Kidney glomerular epithelial cell (primary cell): ENCODE measurements at regions not wholly inside any gene's neighbourhood (a gene's known extent, or its start where the extent isn't known, plus 50 kb on each side); places are given as distances from the start of the nearest gene placed in this dataset.

Experiments used
- DNase-seq: peaks from one replicate; lab custom pipeline; 2025; lab: John Stamatoyannopoulos, UW

GRCh38 chr4:125808022-125808421 lies 493.3 kb downstream of the FAT4 start:
- DNase-seq, result no peak

- no peak for DNase-seq
These were observed 493.8 kb downstream of the FAT4 start for GRCh38 chr4:125808570-125808969.

- DNase-seq, result no peak
These were observed 497.1 kb downstream of the FAT4 start for GRCh38 chr4:125811892-125812291.

GRCh38 chr4:125826801-125827695 lies 512.3 kb downstream of the FAT4 start:
- DNase-seq, result no peak

GRCh38 chr4:125827696-125828052 lies 512.9 kb downstream of the FAT4 start:
- no peak for DNase-seq

- no peak for DNase-seq
These were observed 513.6 kb downstream of the FAT4 start for GRCh38 chr4:125828346-125828745.

- DNase-seq, result no peak
These were observed 517.4 kb downstream of the FAT4 start for GRCh38 chr4:125832161-125832560.

- DNase-seq, result no peak
These were observed 521.9 kb downstream of the FAT4 start for GRCh38 chr4:125836597-125837195.

- no peak for DNase-seq
These were observed 522.9 kb downstream of the FAT4 start for GRCh38 chr4:125837493-125838201.

- no peak for DNase-seq
These were observed 523.4 kb downstream of the FAT4 start for GRCh38 chr4:125838202-125838601.

GRCh38 chr4:125838924-125839323 lies 524.2 kb downstream of the FAT4 start:
- DNase-seq, result no peak

GRCh38 chr4:125843947-125844346 lies 529.2 kb downstream of the FAT4 start:
- no peak for DNase-seq

GRCh38 chr4:125847518-125847917 lies 532.8 kb downstream of the FAT4 start:
- DNase-seq, result no peak

- no peak for DNase-seq
These were observed 535.1 kb downstream of the FAT4 start for GRCh38 chr4:125849869-125850268.

GRCh38 chr4:125891597-125892258 lies 577.0 kb downstream of the FAT4 start:
- no peak for DNase-seq

GRCh38 chr4:125904802-125905201 lies 590.0 kb downstream of the FAT4 start:
- DNase-seq, result no peak

- DNase-seq, result no peak
These were observed 596.3 kb downstream of the FAT4 start for GRCh38 chr4:125911058-125911457.

GRCh38 chr4:125911481-125911880 lies 596.7 kb downstream of the FAT4 start:
- no peak for DNase-seq

- no peak for DNase-seq
These were observed 602.8 kb downstream of the FAT4 start for GRCh38 chr4:125917559-125917958.

- no peak for DNase-seq
These were observed 613.9 kb downstream of the FAT4 start for GRCh38 chr4:125928652-125929051.

GRCh38 chr4:125938541-125938940 lies 623.8 kb downstream of the FAT4 start:
- no peak for DNase-seq

- no peak for DNase-seq
These were observed 625.7 kb downstream of the FAT4 start for GRCh38 chr4:125940426-125940825.
